ENCODE measurements at regions not wholly inside any gene's neighbourhood (a gene's known extent, or its start where the extent isn't known, plus 50 kb on each side); places are given as distances from the start of the nearest gene placed in this dataset.

DNA sequence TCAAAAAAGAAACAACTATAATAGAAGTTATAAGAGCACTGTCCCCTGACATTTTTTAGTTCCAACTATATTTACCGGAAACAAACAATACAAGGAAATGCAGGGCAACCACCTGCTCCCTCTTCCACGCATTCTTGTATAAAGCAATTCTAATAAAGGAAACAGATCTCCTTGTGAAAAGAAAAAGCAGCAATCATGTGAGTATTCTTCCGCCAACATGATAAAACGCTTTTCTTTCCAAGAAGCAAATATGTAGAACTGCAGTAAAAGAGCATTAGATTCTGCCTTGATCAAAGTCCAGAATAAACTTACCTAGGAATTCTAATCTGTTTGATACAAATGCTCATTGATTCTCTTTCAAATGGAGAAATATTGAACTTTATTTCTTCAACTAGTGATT lies 230.3 kb downstream of the CNTN3 start:
- no peak for TF ChIP-seq CTCF (IDR thresholded peaks at IDR 0.05; ENCODE audit: low read depth, low read length)
- TF ChIP-seq POLR2A (IDR thresholded peaks at IDR 0.05; ENCODE audit: extremely low read depth, insufficient read length): no peak
